Activated naive CD4-positive, alpha-beta T cell treated with anti-CD3 and anti-CD28 coated beads, Interleukin-2, amount 50 U/mL, for 24 hours (primary cell): ENCODE measurements at regions not wholly inside any gene's neighbourhood (a gene's known extent, or its start where the extent isn't known, plus 50 kb on each side); places are given as distances from the start of the nearest gene placed in this dataset.

Source experiments
- H3K27ac Mint-ChIP-seq: one replicate; pipeline ENCODE4 v1.8.0; 2021; ENCODE audit warnings: mild to moderate bottlenecking, mixed read lengths
- H3K27me3 Mint-ChIP-seq: one replicate; pipeline ENCODE4 v1.8.0; 2021; ENCODE audit warnings: mixed read lengths
- H3K36me3 Mint-ChIP-seq: one replicate; pipeline ENCODE4 v1.8.0; 2021; ENCODE audit warnings: mixed read lengths
- H3K4me1 Mint-ChIP-seq: one replicate; pipeline ENCODE4 v1.8.0; 2021; ENCODE audit warnings: mixed read lengths
- H3K4me3 Mint-ChIP-seq: one replicate; pipeline ENCODE4 v1.8.0; 2021; ENCODE audit warnings: mild to moderate bottlenecking, mixed read lengths
- H3K9me3 Mint-ChIP-seq: one replicate; pipeline ENCODE4 v1.8.0; 2021; ENCODE audit warnings: mixed read lengths

- Mint-ChIP-seq H3K4me1 (no peaks in the 10 kb centered on the region), H3K9me3 (no peaks in the 10 kb centered on the region), H3K27me3 (no peaks in the 10 kb centered on the region), H3K36me3 (no peaks in the 10 kb centered on the region), H3K27ac (no peak overlapping the region), H3K4me3 (no peak overlapping the region)
Observed at GRCh38 chr5:60401526-60401925, 298.4 kb downstream of the DEPDC1B start.

GRCh38 chr5:60399507-60399906, 300.5 kb downstream of the DEPDC1B start:
- no peaks in the 10 kb centered on the region for H3K27me3 Mint-ChIP-seq

GRCh38 chr5:60395712-60396329, 304.1 kb downstream of the DEPDC1B start:
- H3K27ac Mint-ChIP-seq, result no peak overlapping the region
- H3K4me1 Mint-ChIP-seq, result no peaks in the 10 kb centered on the region
- H3K36me3 Mint-ChIP-seq, result no peaks in the 10 kb centered on the region
- H3K27me3 Mint-ChIP-seq, result no peaks in the 10 kb centered on the region
- no peaks in the 10 kb centered on the region for H3K9me3 Mint-ChIP-seq
- no peak overlapping the region for H3K4me3 Mint-ChIP-seq

More at GRCh38 chr5:60399507-60399906, 300.5 kb downstream of the DEPDC1B start:
- Mint-ChIP-seq H3K36me3 (no peaks in the 10 kb centered on the region), H3K27ac (no peak overlapping the region), H3K4me1 (no peaks in the 10 kb centered on the region), H3K9me3 (no peaks in the 10 kb centered on the region), H3K4me3 (no peak overlapping the region)

- H3K4me3 Mint-ChIP-seq, result no peak overlapping the region
Observed at GRCh38 chr5:60387051-60387440, 312.9 kb downstream of the DEPDC1B start.

GRCh38 chr5:60386436-60387050, 313.4 kb downstream of the DEPDC1B start:
- Mint-ChIP-seq H3K27ac (no peak overlapping the region), H3K4me3 (no peak overlapping the region), H3K4me1 (no peaks in the 10 kb centered on the region), H3K27me3 (no peaks in the 10 kb centered on the region), H3K9me3 (peaks cover 7% of the 10 kb centered on the region), H3K36me3 (no peaks in the 10 kb centered on the region)

More at GRCh38 chr5:60387051-60387440, 312.9 kb downstream of the DEPDC1B start:
- Mint-ChIP-seq H3K4me1 (no peaks in the 10 kb centered on the region), H3K9me3 (peaks cover 7% of the 10 kb centered on the region), H3K36me3 (no peaks in the 10 kb centered on the region), H3K27me3 (no peaks in the 10 kb centered on the region), H3K27ac (no peak overlapping the region)

- Mint-ChIP-seq H3K27ac (no peak overlapping the region), H3K9me3 (peaks cover 7% of the 10 kb centered on the region), H3K27me3 (no peaks in the 10 kb centered on the region), H3K36me3 (no peaks in the 10 kb centered on the region), H3K4me3 (no peak overlapping the region), H3K4me1 (no peaks in the 10 kb centered on the region)
Observed at GRCh38 chr5:60382716-60383115, 317.2 kb downstream of the DEPDC1B start.

- no peak overlapping the region for H3K27ac Mint-ChIP-seq
- no peaks in the 10 kb centered on the region for H3K4me1 Mint-ChIP-seq
- H3K27me3 Mint-ChIP-seq, result no peaks in the 10 kb centered on the region
- H3K9me3 Mint-ChIP-seq, result peaks cover 6% of the 10 kb centered on the region
- no peak overlapping the region for H3K4me3 Mint-ChIP-seq
- H3K36me3 Mint-ChIP-seq, result no peaks in the 10 kb centered on the region
Observed at GRCh38 chr5:60379907-60380306, 320.1 kb downstream of the DEPDC1B start.

GRCh38 chr5:60377826-60378225, 322.1 kb downstream of the DEPDC1B start:
- Mint-ChIP-seq H3K4me1 (no peaks in the 10 kb centered on the region), H3K27ac (no peak overlapping the region), H3K27me3 (no peaks in the 10 kb centered on the region), H3K4me3 (no peak overlapping the region), H3K36me3 (no peaks in the 10 kb centered on the region), H3K9me3 (no peaks in the 10 kb centered on the region)

GRCh38 chr5:60376860-60377259, 323.1 kb downstream of the DEPDC1B start:
- H3K4me3 Mint-ChIP-seq, result no peak overlapping the region
- H3K36me3 Mint-ChIP-seq, result no peaks in the 10 kb centered on the region
- no peaks in the 10 kb centered on the region for H3K27me3 Mint-ChIP-seq
- no peaks in the 10 kb centered on the region for H3K9me3 Mint-ChIP-seq
- no peak overlapping the region for H3K27ac Mint-ChIP-seq
- no peaks in the 10 kb centered on the region for H3K4me1 Mint-ChIP-seq

GRCh38 chr5:60374409-60374808, 325.6 kb downstream of the DEPDC1B start:
- H3K27ac Mint-ChIP-seq, result no peak overlapping the region
- H3K4me3 Mint-ChIP-seq, result no peak overlapping the region
- H3K9me3 Mint-ChIP-seq, result no peaks in the 10 kb centered on the region
- H3K36me3 Mint-ChIP-seq, result no peaks in the 10 kb centered on the region
- H3K4me1 Mint-ChIP-seq, result no peaks in the 10 kb centered on the region
- H3K27me3 Mint-ChIP-seq, result no peaks in the 10 kb centered on the region

GRCh38 chr5:60372786-60373185, 327.2 kb downstream of the DEPDC1B start:
- no peaks in the 10 kb centered on the region for H3K9me3 Mint-ChIP-seq
- H3K4me3 Mint-ChIP-seq, result no peak overlapping the region
- no peaks in the 10 kb centered on the region for H3K36me3 Mint-ChIP-seq
- H3K27ac Mint-ChIP-seq, result no peak overlapping the region
- no peaks in the 10 kb centered on the region for H3K27me3 Mint-ChIP-seq
- no peaks in the 10 kb centered on the region for H3K4me1 Mint-ChIP-seq

- H3K27ac Mint-ChIP-seq, result no peak overlapping the region
Observed at GRCh38 chr5:60371065-60371464, 328.9 kb downstream of the DEPDC1B start.

GRCh38 chr5:60370508-60370907, 329.5 kb downstream of the DEPDC1B start:
- Mint-ChIP-seq H3K4me1 (no peaks in the 10 kb centered on the region), H3K4me3 (no peak overlapping the region), H3K27ac (no peak overlapping the region), H3K9me3 (no peaks in the 10 kb centered on the region), H3K27me3 (no peaks in the 10 kb centered on the region), H3K36me3 (no peaks in the 10 kb centered on the region)

More at GRCh38 chr5:60371065-60371464, 328.9 kb downstream of the DEPDC1B start:
- Mint-ChIP-seq H3K4me1 (no peaks in the 10 kb centered on the region), H3K36me3 (no peaks in the 10 kb centered on the region), H3K4me3 (no peak overlapping the region), H3K9me3 (no peaks in the 10 kb centered on the region), H3K27me3 (no peaks in the 10 kb centered on the region)

GRCh38 chr5:60369391-60369790, 330.6 kb downstream of the DEPDC1B start:
- Mint-ChIP-seq H3K27me3 (no peaks in the 10 kb centered on the region), H3K27ac (no peak overlapping the region), H3K9me3 (no peaks in the 10 kb centered on the region), H3K36me3 (no peaks in the 10 kb centered on the region), H3K4me3 (no peak overlapping the region), H3K4me1 (no peaks in the 10 kb centered on the region)

- no peaks in the 10 kb centered on the region for H3K27me3 Mint-ChIP-seq
- H3K4me1 Mint-ChIP-seq, result no peaks in the 10 kb centered on the region
- H3K4me3 Mint-ChIP-seq, result no peak overlapping the region
- no peak overlapping the region for H3K27ac Mint-ChIP-seq
- H3K36me3 Mint-ChIP-seq, result no peaks in the 10 kb centered on the region
- no peaks in the 10 kb centered on the region for H3K9me3 Mint-ChIP-seq
Observed at GRCh38 chr5:60368100-60368499, 331.9 kb downstream of the DEPDC1B start.

GRCh38 chr5:60366489-60366888, 333.5 kb downstream of the DEPDC1B start:
- Mint-ChIP-seq H3K27ac (no peak overlapping the region), H3K4me3 (no peak overlapping the region), H3K4me1 (no peaks in the 10 kb centered on the region), H3K36me3 (no peaks in the 10 kb centered on the region), H3K27me3 (no peaks in the 10 kb centered on the region), H3K9me3 (no peaks in the 10 kb centered on the region)

- Mint-ChIP-seq H3K27ac (no peak overlapping the region), H3K9me3 (no peaks in the 10 kb centered on the region), H3K36me3 (no peaks in the 10 kb centered on the region), H3K4me1 (no peaks in the 10 kb centered on the region), H3K27me3 (no peaks in the 10 kb centered on the region), H3K4me3 (no peak overlapping the region)
Observed at GRCh38 chr5:60365001-60365400, 335.0 kb downstream of the DEPDC1B start.
